Peyer's patch (tissue), 4 donors: ENCODE measurements at regions not wholly inside any gene's neighbourhood (a gene's known extent, or its start where the extent isn't known, plus 50 kb on each side); places are given as distances from the start of the nearest gene placed in this dataset.

ENCODE experiments used
- POLR2A ChIP-seq, 2 donors: fragments of 450-650 bp; IDR thresholded peaks; one replicate each; pipeline ENCODE4 v1.5.1; 2017; ENCODE audit warnings: antibody characterized with exemption in 2 of 2, mild to moderate bottlenecking in 2 of 2, moderate library complexity in 2 of 2
- TF ChIP-seq, protein P1 (sequence below), 6 experiments: fragments of 450-650 bp in 4 of 6; fragments of 200-600 bp in 2 of 6; sonication (generic) in 1 of 6; IDR thresholded peaks; one replicate each; pipeline ENCODE4 v1.5.1; 2017 to 2019; ENCODE audit warnings: antibody characterized with exemption in 6 of 6, mild to moderate bottlenecking in 3 of 6, moderate library complexity in 1 of 6

DNA sequence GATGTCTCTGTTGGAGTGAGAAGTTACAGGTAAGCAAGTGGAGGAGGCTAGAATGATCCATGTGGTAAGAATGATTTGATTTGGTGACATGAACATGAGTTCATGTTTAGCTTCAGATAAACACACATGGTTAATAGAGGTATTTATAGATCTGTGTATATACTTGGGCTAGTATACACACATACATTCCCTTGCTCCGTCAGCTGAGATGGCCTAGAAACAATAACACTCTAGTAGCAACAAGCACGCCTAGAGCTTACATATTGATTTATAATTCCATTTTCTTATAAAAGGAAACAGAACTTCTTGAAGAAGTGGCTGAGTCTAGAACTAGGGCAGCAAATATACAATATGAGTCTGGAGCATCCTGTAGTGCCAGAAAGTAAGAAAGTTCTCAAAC is 223.0 kb downstream of the RND3 start:
- TF ChIP-seq, protein P1, sequence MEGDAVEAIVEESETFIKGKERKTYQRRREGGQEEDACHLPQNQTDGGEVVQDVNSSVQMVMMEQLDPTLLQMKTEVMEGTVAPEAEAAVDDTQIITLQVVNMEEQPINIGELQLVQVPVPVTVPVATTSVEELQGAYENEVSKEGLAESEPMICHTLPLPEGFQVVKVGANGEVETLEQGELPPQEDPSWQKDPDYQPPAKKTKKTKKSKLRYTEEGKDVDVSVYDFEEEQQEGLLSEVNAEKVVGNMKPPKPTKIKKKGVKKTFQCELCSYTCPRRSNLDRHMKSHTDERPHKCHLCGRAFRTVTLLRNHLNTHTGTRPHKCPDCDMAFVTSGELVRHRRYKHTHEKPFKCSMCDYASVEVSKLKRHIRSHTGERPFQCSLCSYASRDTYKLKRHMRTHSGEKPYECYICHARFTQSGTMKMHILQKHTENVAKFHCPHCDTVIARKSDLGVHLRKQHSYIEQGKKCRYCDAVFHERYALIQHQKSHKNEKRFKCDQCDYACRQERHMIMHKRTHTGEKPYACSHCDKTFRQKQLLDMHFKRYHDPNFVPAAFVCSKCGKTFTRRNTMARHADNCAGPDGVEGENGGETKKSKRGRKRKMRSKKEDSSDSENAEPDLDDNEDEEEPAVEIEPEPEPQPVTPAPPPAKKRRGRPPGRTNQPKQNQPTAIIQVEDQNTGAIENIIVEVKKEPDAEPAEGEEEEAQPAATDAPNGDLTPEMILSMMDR (IDR thresholded peaks at IDR 0.05) = no peak
- TF ChIP-seq POLR2A (IDR thresholded peaks at IDR 0.05) = no peak
